ENCODE measurements at regions not wholly inside any gene's neighbourhood (a gene's known extent, or its start where the extent isn't known, plus 50 kb on each side); places are given as distances from the start of the nearest gene placed in this dataset.

GRCh38 chr5:6161257-6161656 lies 217.1 kb downstream of the MED10 start:
- Histone ChIP-seq H3K9ac (no peak overlapping the region), H3K27ac (no peak overlapping the region), H3K4me1 (peaks cover 0 to 17% (median 2%) of the 10 kb centered on the region in 10 experiments; a peak in 5 of 20 replicates), H4K20me1 (no peaks in the 10 kb centered on the region), H3K4me3 (no peak overlapping the region), H3K36me3 (no peaks in the 10 kb centered on the region), H3K4me2 (no peak overlapping the region), H3K27me3 (no peaks in the 10 kb centered on the region), H3K9me3 (replicated peaks in 1 of 11) (no peaks in the 10 kb centered on the region)
- no peak for TF ChIP-seq Cebpa-rat (IDR thresholded peaks at IDR 0.05)

GRCh38 chr5:6159832-6160430 lies 218.4 kb downstream of the MED10 start:
- Histone ChIP-seq H3K27ac (no peak overlapping the region), H3K4me1 (peaks cover 0 to 17% (median 2%) of the 10 kb centered on the region in 10 experiments; a peak in 5 of 20 replicates), H4K20me1 (no peaks in the 10 kb centered on the region), H3K4me3 (no peak overlapping the region), H3K9ac (no peak overlapping the region), H3K9me3 (replicated peaks in 1 of 11) (no peaks in the 10 kb centered on the region; a peak in 1 of 22 replicates), H3K4me2 (peak overlapping the region in 1 of 11 experiments; percentile 9; a peak in 1 of 22 replicates), H3K27me3 (no peaks in the 10 kb centered on the region), H3K36me3 (no peaks in the 10 kb centered on the region)
- no peak for TF ChIP-seq Cebpa-rat (IDR thresholded peaks at IDR 0.05)

GRCh38 chr5:6158974-6159831 lies 219.1 kb downstream of the MED10 start:
- no peaks in the 10 kb centered on the region for H4K20me1 ChIP-seq
- H3K4me1 ChIP-seq, result peaks cover 0 to 17% (median 2%) of the 10 kb centered on the region in 10 experiments; a peak in 5 of 20 replicates
- no peaks in the 10 kb centered on the region for H3K36me3 ChIP-seq
- H3K9me3 ChIP-seq (replicated peaks in 1 of 11), result no peaks in the 10 kb centered on the region; a peak in 1 of 22 replicates
- H3K4me2 ChIP-seq, result peak overlapping the region in 1 of 11 experiments; percentile 9; a peak in 2 of 22 replicates
- H3K4me3 ChIP-seq, result no peak overlapping the region
- no peak for TF ChIP-seq Cebpa-rat (IDR thresholded peaks at IDR 0.05)
- H3K27ac ChIP-seq, result no peak overlapping the region
- H3K27me3 ChIP-seq, result no peaks in the 10 kb centered on the region
- no peak overlapping the region for H3K9ac ChIP-seq

- TF ChIP-seq Cebpa-rat (IDR thresholded peaks at IDR 0.05), result no peak
- Histone ChIP-seq H4K20me1 (no peaks in the 10 kb centered on the region), H3K36me3 (no peaks in the 10 kb centered on the region), H3K9me3 (replicated peaks in 1 of 11) (peaks cover 0 to 4% (median 0%) of the 10 kb centered on the region in 11 experiments; a peak in 2 of 22 replicates), H3K27ac (no peak overlapping the region), H3K9ac (no peak overlapping the region), H3K4me2 (no peak overlapping the region), H3K4me3 (no peak overlapping the region), H3K4me1 (0 out of 20 replicates have a peak, but pooled peaks cover 0 to 2% (median 0%) of the 10 kb centered on the region in 10 experiments), H3K27me3 (no peaks in the 10 kb centered on the region)
Measured at GRCh38 chr5:6154216-6154615, 224.1 kb downstream of the MED10 start.

GRCh38 chr5:6146271-6146670 lies 232.1 kb downstream of the MED10 start:
- Histone ChIP-seq H3K9me3 (replicated peaks in 1 of 11) (no peaks in the 10 kb centered on the region; a peak in 1 of 22 replicates), H3K4me3 (no peak overlapping the region), H3K9ac (no peak overlapping the region), H3K27me3 (no peaks in the 10 kb centered on the region), H4K20me1 (no peaks in the 10 kb centered on the region), H3K4me1 (no peaks in the 10 kb centered on the region), H3K27ac (no peak overlapping the region), H3K36me3 (no peaks in the 10 kb centered on the region), H3K4me2 (no peak overlapping the region)
- no peak for TF ChIP-seq Cebpa-rat (IDR thresholded peaks at IDR 0.05)

- H3K36me3 ChIP-seq, result no peaks in the 10 kb centered on the region
- no peaks in the 10 kb centered on the region for H3K27me3 ChIP-seq
- no peak overlapping the region for H3K27ac ChIP-seq
- H3K4me1 ChIP-seq, result no peaks in the 10 kb centered on the region
- no peak overlapping the region for H3K9ac ChIP-seq
- H4K20me1 ChIP-seq, result no peaks in the 10 kb centered on the region
- no peak for TF ChIP-seq Cebpa-rat (IDR thresholded peaks at IDR 0.05)
- H3K4me2 ChIP-seq, result no peak overlapping the region
- no peak overlapping the region for H3K4me3 ChIP-seq
- no peaks in the 10 kb centered on the region for H3K9me3 ChIP-seq (replicated peaks in 1 of 11)
Measured at GRCh38 chr5:6145616-6146237, 232.6 kb downstream of the MED10 start.

GRCh38 chr5:6143523-6143922 lies 234.8 kb downstream of the MED10 start:
- no peak overlapping the region for H3K4me3 ChIP-seq
- no peak for TF ChIP-seq Cebpa-rat (IDR thresholded peaks at IDR 0.05)
- no peaks in the 10 kb centered on the region for H3K9me3 ChIP-seq (replicated peaks in 1 of 11)
- H3K27ac ChIP-seq, result no peak overlapping the region
- no peak overlapping the region for H3K9ac ChIP-seq
- no peaks in the 10 kb centered on the region for H3K36me3 ChIP-seq
- H3K27me3 ChIP-seq, result no peaks in the 10 kb centered on the region
- no peaks in the 10 kb centered on the region for H4K20me1 ChIP-seq
- H3K4me1 ChIP-seq, result no peaks in the 10 kb centered on the region
- no peak overlapping the region for H3K4me2 ChIP-seq

GRCh38 chr5:6142353-6142752 lies 236.0 kb downstream of the MED10 start:
- Histone ChIP-seq H3K9me3 (replicated peaks in 1 of 11) (no peaks in the 10 kb centered on the region), H3K4me2 (no peak overlapping the region), H3K4me3 (no peak overlapping the region), H3K27me3 (no peaks in the 10 kb centered on the region), H3K27ac (no peak overlapping the region), H4K20me1 (no peaks in the 10 kb centered on the region), H3K4me1 (no peaks in the 10 kb centered on the region), H3K9ac (no peak overlapping the region), H3K36me3 (no peaks in the 10 kb centered on the region)
- no peak for TF ChIP-seq Cebpa-rat (IDR thresholded peaks at IDR 0.05)

- no peaks in the 10 kb centered on the region for H3K9me3 ChIP-seq (replicated peaks in 1 of 11)
Measured at GRCh38 chr5:6140219-6140618, 238.1 kb downstream of the MED10 start.

More at GRCh38 chr5:6140219-6140618, 238.1 kb downstream of the MED10 start:
- TF ChIP-seq Cebpa-rat (IDR thresholded peaks at IDR 0.05), result no peak
- Histone ChIP-seq H3K4me3 (no peak overlapping the region), H3K36me3 (no peaks in the 10 kb centered on the region), H3K9ac (no peak overlapping the region), H4K20me1 (no peaks in the 10 kb centered on the region), H3K4me1 (peaks cover 0 to 11% (median 10%) of the 10 kb centered on the region in 10 experiments; a peak in 17 of 20 replicates), H3K27me3 (no peaks in the 10 kb centered on the region), H3K27ac (no peak overlapping the region), H3K4me2 (no peak overlapping the region)

Data from BLaER1 treated with 17β-estradiol and CSF1 and Interleukin-3, amounts not matched to agents 10 nM and 100 nM (cell line).